Ishikawa (cell line): ENCODE measurements at regions not wholly inside any gene's neighbourhood (a gene's known extent, or its start where the extent isn't known, plus 50 kb on each side); places are given as distances from the start of the nearest gene placed in this dataset.

Source experiments
- EGR1 ChIP-seq: IDR thresholded peaks from 2 replicates; pipeline ENCODE4 v1.6.1; 2012
- MAX ChIP-seq: IDR thresholded peaks from 2 replicates; pipeline ENCODE4 v1.6.1; 2012
- RAD21 ChIP-seq: IDR thresholded peaks from 2 replicates; pipeline ENCODE4 v1.6.1; 2012; ENCODE audit warnings: low read depth
- TAF1 ChIP-seq: IDR thresholded peaks from 2 replicates; pipeline ENCODE4 v1.6.1; 2012; ENCODE audit warnings: low read depth, mild to moderate bottlenecking

GRCh38 chr6:169980826-169981450 lies 229.5 kb downstream of the ERMARD start:
- TF ChIP-seq TAF1 (no peak), MAX (no peak), EGR1 (no peak), RAD21 (no peak)
